Sciatic nerve (tissue), 2 donors: ENCODE measurements at regions not wholly inside any gene's neighbourhood (a gene's known extent, or its start where the extent isn't known, plus 50 kb on each side); places are given as distances from the start of the nearest gene placed in this dataset.
A peak's percentile ranks its signal among the peaks of the same experiment; 100 is the strongest.

Source experiments
- ATAC-seq: fragments of 200-7000 bp; cut with Tn5 transposase; one replicate; pipeline ENCODE4 v1.9.1; 2020; ENCODE audit warnings: mild to moderate bottlenecking, moderate library complexity
- DNase-seq: peaks from one replicate; pipeline ENCODE4 v3.0.0-alpha.2; 2020; ENCODE audit warnings: low spot score
- intact Hi-C: fragments of 100-400 bp; cut with DNase I; formaldehyde crosslinking; loops from one replicate; pipeline ENCODE4 v1.14.2; 2022
- donor health status: DM: no; HTN: no; CAD: no.
- donor health status: DM: no; HTN: no; CAD: no.

DNA sequence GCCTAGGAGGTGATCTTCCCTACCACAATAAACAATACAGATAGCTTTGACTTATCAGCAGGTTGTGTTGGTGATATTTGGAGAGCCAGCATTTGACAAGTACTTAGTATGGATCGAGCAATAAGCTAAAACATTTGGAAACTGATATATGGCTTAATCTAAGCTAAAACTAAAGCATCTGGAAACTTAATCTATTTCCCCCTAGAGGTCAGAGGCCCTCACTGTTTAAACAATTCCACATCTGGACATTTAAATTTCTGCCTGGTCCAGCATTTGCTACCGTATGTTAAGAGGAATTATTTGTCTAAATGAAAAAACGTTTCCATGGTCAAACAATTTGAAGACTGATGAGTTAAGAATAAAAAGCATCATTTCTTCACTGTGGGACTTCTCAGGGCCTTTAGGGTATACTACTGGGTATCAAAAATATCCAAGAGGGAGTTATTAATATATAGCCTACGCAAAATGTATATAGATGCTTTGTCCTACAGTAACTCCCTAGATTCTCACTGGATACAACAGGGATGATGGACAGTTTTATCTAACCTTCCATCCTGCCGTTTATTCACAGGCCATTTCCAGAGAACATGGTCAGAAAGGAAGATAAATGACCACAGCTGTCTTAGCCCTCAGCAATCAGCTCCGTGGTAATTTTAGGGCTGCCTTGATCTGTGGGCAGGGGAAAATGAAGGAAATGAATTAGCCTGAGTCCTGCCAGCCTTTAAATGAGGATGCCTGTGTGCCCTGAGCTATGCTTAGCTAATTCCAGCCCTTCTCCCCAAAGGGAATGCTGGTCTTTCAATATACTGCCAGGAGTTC lies 135.4 kb upstream of the NUDT4 start:
- DNase-seq (no peak), ATAC-seq (no peak)
- intact Hi-C loops, result no loop called here

DNA sequence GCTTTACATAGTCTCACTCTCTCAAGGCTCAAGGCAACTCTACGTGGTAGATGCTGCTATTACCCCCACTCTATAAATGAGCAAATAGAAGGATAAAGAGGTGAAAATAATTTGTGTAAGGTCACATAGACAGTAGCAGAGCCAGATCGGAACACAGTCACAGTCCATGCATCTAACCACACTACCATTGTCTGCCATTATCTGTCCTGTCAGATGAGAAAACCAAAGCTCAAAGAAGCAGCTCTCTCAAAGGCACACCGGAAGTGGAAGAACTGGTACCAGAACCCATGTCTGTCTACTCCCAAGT lies 134.4 kb upstream of the NUDT4 start:
- no peak for DNase-seq
- no peak for ATAC-seq
- intact Hi-C loops, result no loop called here

DNA sequence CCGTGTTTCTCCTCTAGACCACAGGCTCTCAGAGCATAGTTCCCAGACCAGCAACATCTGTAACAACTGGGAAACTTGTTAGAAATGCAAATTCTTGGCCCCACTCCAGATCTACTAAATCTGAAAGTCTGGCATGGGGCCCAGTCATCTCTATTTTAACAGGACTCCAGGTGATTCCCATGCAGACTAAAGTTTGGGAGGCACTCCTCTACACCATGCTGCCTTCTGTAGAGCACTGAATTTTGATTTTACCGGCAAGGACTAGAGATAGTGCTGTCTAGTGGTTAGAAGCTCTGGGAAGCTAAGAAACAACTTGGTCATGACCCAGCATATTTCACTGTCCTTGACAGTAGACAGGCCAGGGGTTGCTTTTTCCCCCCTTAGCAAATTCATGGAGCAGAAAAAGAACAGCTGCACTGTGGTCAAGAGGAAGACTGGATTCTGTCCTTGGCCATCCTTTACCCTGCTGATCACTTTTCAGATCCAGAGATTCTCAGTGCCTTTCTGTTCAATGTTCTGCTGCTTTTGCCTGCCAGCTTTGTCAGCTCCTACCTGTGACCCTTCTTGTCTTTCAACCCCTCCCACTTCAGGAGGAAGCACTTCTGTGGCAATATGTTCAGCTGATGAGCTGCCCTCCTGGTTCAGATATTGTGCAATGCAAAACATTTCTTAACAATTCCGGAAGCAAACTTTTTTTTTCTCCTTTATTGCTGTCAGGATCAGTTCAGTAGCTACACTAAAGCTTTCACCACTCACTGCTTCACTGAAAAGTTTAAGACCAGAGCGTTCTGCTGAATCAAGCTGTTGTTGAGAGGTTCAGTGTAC lies 133.8 kb upstream of the NUDT4 start:
- DNase-seq (no peak), ATAC-seq (peak; percentile 89)
- intact Hi-C loops, result no loop called here

DNA sequence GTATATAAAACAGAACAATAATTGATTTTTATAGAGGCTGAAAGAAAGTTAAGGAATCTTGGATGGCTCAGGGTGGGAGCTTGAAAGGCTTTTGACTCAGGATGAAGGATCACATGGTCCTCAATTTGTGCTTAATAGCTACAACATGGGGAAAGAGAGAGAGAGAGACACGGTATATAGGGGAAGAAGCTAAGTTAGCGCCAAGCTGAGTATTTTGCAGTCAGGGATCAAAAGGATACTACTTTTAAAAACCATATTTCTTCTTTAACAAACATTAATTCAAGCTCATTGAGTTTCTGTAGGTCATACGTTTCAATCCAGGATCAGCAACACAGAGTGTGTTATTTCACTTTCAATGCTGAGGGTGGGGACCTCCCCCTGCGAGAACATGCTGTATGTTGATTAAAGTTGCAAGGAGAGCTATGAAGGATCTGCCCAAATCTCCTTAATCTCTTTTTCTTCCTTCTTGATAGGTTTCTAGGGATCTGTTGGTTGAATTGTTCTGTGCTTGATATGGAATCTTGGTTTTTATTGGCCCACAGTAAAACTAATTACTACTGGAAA lies 133.1 kb upstream of the NUDT4 start:
- DNase-seq, result no peak
- peak; percentile 34 for ATAC-seq
- intact Hi-C loops, result no loop called here

DNA sequence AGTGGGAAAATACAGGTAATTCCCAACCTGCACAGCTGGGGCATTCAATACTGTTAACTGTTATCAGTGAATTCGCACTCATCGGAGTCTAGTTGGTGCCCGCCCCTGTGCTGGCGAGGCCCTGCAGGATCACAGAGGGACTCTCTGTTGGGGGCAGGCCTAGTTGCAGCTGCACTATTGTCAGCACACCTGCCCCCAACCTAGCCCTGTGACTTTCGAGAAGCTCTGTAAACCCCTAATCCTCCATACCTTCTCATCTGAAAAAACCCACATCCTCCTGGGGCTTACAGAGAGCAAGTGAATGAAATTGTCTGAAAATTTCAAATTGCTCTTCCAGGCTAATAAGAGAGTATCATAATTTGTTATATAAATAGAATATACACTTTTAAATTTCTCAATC lies 132.2 kb upstream of the NUDT4 start:
- no peak for DNase-seq
- no peak for ATAC-seq
- intact Hi-C loops, result no loop called here

DNA sequence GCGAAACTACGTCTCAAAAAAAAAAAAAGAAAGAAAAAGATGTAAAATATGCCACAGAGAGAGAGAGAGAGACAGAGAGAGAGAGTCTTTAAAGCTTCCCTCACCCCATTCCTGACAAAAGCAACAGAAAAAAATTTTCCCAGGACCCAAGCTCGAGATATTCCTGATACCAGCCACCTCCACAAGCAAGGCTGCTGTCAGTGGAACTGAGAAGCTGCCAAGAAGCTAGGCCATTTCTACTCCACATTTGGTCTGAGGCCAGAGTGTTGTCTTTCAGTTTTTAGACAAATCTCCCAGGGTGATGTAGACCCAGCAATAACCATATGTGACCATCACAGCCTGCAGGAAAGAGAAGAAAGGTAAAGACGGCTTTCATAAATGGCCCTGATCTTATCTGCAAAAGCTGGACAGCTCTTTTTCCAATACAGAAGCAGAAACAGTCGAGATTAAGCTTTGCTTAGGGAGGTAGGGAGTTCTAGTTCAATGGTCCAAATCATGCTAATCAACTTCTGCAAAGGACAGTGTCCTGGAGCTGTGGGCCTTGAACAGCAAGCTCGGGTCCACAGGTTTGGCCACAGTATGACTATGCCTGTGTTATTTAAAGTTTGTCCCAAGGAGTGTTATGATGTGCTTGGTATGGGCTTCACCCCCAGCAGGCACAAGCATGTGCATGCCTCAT lies 130.3 kb upstream of the NUDT4 start:
- ATAC-seq (no peak), DNase-seq (no peak)
- intact Hi-C loops, result no loop called here

DNA sequence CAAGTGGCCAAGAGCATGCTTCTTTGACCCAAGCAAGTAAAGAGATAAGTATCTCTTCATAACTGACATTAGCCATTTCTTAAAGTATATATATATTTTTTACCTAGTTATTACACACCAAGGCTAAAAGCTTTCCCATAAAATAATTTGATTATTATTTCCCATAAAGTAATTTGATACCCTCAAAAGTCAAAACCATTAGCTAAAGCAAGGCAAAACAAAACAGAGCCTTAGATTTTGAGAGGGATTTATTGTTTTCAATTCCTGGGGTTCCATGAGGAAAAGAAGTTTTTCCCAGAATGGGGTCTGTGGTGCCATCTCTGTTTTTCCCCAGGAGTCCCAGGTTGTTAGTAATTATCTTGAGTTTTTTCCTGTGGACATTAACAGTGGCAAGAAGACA lies 125.5 kb upstream of the NUDT4 start:
- DNase-seq (no peak), ATAC-seq (no peak)
- intact Hi-C loops, result no loop called here

DNA sequence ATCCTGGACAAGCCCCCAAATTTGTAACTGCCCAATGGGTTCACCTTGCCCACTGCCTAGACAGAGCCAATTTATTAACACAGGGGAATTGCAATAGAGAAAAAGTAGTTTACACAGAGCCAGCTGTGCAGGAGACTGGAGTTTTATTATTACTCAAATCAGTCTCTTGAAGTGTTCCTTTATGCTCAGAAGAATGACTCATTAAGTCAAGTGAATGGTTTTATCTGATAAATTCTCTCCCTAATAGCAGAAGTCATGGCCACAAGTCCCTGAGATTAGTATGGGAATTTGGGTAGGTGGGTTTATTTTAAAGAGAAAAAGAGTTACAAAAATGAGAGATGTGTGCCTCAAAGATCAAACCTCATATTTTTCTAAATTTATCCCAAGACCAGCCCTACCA lies 122.8 kb upstream of the NUDT4 start:
- intact Hi-C loops, result no loop called here
- ATAC-seq (no peak), DNase-seq (no peak)

DNA sequence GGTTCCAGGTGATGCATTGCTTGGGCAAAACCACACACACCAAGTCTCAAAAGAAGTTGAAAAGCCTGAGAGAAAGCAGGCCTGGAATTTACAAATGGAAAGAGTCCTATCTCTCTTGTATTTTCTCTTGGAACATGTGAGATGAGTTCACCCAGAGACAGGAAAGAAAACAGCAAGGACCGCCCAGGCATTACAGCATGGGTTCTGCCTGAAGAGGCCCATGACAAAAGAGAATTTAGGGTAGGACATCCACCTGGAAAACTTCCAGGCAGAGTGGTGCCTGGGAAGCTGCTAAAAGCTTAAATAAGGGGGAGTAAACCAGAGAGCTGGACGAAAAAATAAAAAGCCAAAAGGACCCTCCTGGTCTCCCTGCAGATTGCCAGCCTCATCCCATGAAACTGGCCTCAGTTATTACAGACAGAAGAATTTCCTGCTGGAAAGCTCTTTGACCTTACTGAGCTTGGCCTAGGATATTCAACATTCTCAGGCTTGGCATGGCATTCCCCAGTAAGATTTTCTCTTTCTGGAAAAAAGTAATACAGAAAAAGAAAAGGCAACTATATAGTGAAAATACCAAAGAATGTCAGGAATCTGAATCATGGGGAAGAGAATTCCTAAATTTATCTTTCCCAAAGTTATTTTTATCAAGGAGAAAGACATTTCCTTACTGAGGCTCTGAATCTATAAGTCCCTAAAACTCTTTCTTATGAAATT lies 121.3 kb upstream of the NUDT4 start:
- DNase-seq, result no peak
- intact Hi-C loops, result no loop called here
- ATAC-seq, result no peak

DNA sequence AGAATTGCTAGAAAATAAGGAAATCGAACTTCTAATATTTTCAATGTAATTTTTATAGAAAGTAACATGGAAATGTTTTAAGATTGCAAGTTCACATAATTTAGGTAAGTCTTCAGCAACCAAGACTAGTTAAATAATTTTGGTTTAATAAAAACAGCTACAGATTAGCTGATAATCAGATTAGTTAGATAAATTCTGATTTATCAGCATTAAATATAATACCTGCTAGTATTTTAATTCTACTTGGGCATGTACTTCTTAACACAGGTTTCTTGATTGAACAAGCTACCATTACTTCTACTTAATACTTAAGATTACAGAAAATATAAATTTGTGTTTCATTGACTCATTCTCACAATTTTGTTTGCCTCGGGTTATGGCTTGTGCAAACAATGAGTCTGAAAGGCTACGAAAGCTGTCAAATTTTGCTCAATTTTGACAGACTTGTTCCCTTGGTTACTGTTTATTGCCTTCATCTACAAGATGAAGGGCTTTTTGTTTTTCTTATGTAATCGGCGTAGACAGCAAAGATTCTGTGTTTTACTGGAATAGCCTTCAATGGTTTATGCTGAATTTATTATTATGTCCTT lies 116.1 kb upstream of the NUDT4 start:
- intact Hi-C loops, result no loop called here
- ATAC-seq (no peak), DNase-seq (no peak)

DNA sequence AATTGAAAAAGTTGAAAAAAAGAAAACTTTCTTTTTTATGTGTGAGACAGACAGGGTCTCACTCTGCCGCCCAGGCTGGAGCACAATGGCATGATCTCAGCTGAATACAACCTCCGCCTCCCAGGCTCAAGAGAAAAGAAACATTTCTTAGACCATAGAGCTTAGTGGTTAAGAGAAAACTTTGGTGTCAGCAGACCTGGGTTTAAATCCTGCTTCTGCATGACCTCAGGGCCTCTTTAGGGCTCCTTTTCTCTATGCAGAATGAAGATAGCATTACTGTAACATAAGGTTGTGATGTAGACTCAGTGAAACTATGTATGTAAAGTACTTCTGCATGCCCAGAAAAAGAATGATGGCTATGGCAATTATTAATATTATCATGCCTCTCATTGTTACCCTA lies 104.7 kb upstream of the NUDT4 start:
- no peak for ATAC-seq
- intact Hi-C loops, result no loop called here
- no peak for DNase-seq

DNA sequence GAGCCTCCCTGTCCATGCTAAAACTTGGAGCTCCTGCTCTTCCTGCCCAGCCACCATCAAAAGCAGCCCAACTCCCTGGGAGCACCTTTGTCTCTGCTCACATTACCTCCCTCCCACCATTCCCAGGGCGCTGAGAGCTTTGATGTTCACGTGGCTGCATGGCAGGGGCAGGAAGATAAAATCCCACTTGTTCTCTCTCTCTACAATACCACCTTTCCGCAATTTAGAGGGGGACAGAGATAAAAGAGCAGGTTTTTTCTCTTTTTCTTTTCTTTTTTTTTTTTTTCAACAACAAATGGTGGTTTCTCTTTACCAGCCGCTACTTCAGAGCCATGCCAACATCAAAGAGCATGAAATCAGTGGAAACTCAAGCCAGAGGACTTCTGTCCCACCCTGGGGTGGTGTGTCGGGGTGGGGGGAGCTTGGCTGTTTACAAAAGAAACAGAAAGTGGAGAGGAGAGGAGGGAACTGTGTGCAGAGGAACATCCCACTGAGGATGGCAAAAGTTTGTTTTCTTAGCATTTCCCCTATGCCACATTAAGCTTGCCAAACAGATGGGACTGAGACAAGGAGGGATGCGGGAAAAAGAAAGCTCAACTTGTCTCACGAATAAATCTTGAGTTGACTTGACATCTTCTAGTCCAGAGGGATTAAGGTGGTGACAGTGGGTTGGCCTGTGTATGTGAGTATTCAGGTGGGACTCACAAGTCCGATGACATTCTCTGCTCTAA lies 103.7 kb upstream of the NUDT4 start:
- DNase-seq (no peak), ATAC-seq (peak; percentile 55)
- intact Hi-C loops, result no loop called here

DNA sequence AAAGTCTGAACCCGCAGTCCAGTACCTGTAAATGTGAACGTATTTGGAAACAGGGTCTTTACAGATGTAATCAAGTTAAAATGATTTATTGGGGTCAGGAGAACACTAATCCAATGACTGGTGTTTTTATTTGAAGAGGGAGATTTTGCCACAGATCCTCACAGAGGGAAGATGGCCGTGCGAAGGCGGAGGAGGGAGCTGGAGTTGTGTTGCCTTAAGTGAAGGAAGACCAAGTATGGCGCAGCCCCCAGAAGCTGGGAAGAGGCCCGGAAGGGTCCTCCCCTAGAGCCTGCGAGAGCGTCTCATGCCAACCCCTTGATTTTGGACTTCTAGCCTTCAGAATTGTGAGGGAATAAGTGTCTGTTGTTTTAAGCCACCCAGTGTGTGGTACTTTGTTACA lies 102.8 kb upstream of the NUDT4 start:
- intact Hi-C loops, result no loop called here
- ATAC-seq (no peak), DNase-seq (no peak)

DNA sequence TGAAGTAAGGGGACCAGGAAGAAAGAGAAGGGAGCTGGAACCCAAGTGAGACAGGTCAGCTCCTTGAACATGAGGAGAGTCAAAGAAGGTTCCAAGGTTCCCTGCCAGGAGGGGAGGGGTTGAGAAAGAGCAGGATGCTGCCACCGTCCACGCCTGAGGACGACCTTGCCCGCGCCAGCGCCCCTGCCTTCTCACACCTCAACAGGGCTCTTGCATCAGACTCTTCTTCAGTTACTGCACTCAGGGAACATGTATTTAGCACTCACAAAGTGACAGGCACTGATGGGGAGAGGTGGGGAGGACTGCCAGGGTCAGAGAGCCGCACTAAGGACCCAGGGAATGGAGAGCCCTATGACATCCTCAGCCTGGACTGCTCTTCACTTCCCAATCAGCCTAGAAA lies 102.1 kb upstream of the NUDT4 start:
- no peak for ATAC-seq

DNA sequence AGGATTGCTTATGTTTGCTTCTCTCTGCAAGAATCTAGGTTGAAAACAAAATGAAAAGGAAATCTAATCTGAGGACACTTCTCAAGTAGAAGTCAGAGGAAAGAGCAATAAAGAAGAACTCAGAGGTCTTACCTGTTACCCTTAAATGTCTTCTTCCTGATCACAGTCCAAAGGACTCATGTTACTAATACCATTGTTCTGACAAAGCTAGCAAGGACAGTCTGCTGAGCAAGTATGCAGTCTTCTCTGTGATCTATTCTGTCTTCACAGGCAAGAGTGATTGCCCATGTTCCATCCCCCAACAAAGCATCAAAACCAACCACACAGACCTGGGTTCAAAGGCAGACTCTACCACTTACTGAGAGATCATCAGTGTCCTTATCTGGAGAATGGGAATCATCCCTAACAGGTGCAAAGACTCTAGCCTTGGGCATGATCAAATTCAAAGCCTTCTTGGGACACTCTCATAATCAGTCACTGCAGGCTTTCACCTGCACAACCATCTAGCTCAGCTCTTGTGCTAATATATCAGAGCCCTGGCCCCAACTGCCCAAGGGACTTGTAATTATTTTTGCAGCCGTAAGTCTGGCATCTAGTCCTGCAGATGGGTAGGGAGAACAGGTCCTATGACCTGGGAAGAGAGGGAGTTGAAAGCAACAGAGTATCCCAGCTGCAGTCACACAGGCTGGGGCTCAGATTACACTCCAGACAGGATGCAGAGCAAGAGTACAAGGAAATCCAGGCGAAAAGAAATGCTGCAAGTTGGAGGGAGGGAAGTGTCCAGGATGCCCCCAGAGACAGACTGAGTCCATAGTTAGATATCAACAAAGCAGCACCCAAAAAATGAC lies 97.9 kb upstream of the NUDT4 start:
- no peak for DNase-seq
- intact Hi-C loops, result no loop called here
- ATAC-seq, result no peak

More for the DNA sequence above, 102.1 kb upstream of the NUDT4 start:
- intact Hi-C loops, result no loop called here
- DNase-seq, result no peak

DNA sequence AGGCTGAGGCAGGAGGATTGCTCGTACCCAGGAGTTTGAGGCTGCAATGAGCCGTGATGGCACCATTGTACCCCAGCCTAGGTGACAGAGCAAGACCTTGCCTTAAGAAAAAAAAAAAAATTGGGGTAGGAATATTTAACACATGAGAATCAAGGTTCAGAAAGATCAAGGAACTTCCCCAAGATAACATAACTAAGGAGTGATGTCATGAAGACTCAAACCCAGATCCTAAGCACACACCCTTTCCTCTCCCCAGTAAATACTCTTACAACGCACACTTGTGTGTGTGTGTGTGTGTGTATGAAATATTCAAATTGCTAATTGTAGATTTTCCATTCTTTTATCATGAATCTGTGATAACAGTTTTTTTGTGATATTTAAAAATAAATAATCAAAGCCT lies 90.6 kb upstream of the NUDT4 start:
- no peak for ATAC-seq

DNA sequence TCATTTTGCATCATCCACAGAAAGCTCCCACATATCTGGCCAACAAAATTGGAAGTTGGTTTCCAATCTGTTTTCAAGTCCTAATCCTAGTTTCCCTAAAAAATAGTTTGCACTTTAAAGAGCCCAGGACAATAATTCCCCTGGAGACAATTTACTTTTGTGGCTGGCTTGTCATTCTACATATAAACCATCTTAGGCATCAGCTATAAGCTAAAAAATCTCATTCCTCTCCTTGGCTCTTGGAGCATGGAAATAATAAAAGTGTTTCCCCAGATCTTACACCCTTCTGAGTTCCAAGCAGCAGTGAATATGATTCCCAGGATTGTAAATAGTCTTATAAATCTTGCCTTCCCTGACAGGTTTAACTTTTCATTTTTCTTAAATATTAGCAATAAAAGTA lies 89.1 kb upstream of the NUDT4 start:
- DNase-seq, result no peak
- intact Hi-C loops, result no loop called here
- ATAC-seq, result no peak

More for the DNA sequence above, 90.6 kb upstream of the NUDT4 start:
- no peak for DNase-seq
- intact Hi-C loops, result no loop called here
